Loucy (cell line): ENCODE measurements at regions not wholly inside any gene's neighbourhood (a gene's known extent, or its start where the extent isn't known, plus 50 kb on each side); places are given as distances from the start of the nearest gene placed in this dataset.

Experiments
- H2AFZ ChIP-seq: fragments of 200-600 bp; sonication (generic); 2 replicates; pipeline ENCODE4 v1.6.0; 2016; ENCODE audit warnings: antibody characterized with exemption, mild to moderate bottlenecking, low read length, moderate library complexity
- H3F3A ChIP-seq: fragments of 200-600 bp; 2 replicates; pipeline ENCODE4 v1.6.0; 2016; ENCODE audit warnings: antibody characterized with exemption, low read depth, mild to moderate bottlenecking
- H3K27me3 ChIP-seq: fragments of 200-600 bp; sonication (generic); 2 replicates; pipeline ENCODE4 v1.6.1; 2014; ENCODE audit warnings: low read length, mild to moderate bottlenecking; ENCODE audit not compliant: insufficient read depth, poor library complexity, severe bottlenecking
- H3K36me3 ChIP-seq: fragments of 200-600 bp; sonication (generic); 2 replicates; pipeline ENCODE4 v1.6.1; 2016; ENCODE audit warnings: low read length; ENCODE audit not compliant: insufficient read depth
- H3K4me1 ChIP-seq: fragments of 200-600 bp; sonication (generic); 2 replicates; pipeline ENCODE4 v1.5.1; 2014; ENCODE audit warnings: low read length, mild to moderate bottlenecking; ENCODE audit not compliant: insufficient read depth, poor library complexity, severe bottlenecking
- H3K4me2 ChIP-seq: fragments of 200-600 bp; sonication (generic); 2 replicates; pipeline ENCODE4 v1.6.0; 2014; ENCODE audit warnings: antibody characterized with exemption, low read length, low read depth, mild to moderate bottlenecking; ENCODE audit not compliant: poor library complexity, severe bottlenecking
- H3K4me3 ChIP-seq: fragments of 200-600 bp; sonication (generic); 2 replicates; pipeline ENCODE4 v1.5.1; 2014; ENCODE audit warnings: low read length, mild to moderate bottlenecking, mixed read lengths; ENCODE audit not compliant: poor library complexity, severe bottlenecking
- H3K79me2 ChIP-seq: fragments of 200-600 bp; sonication (generic); 2 replicates; pipeline ENCODE4 v1.6.1; 2014; ENCODE audit warnings: low read length; ENCODE audit not compliant: insufficient read depth
- H3K9ac ChIP-seq: fragments of 200-600 bp; sonication (generic); 2 replicates; pipeline ENCODE4 v1.6.0; 2014; ENCODE audit warnings: mild to moderate bottlenecking, low read depth, low read length, moderate library complexity; ENCODE audit not compliant: poor library complexity, severe bottlenecking
- H3K9me2 ChIP-seq: fragments of 200-600 bp; sonication (generic); replicated peaks from 2 replicates; pipeline ENCODE4 v1.6.1; 2016; ENCODE audit warnings: low read depth, low read length, mixed read lengths
- H3K9me3 ChIP-seq: fragments of 200-600 bp; sonication (generic); 2 replicates; pipeline ENCODE4 v1.6.1; 2014; ENCODE audit warnings: mild to moderate bottlenecking, antibody characterized with exemption, low read length, low read depth; ENCODE audit not compliant: insufficient read depth
- H4K20me1 ChIP-seq: fragments of 200-600 bp; sonication (generic); 2 replicates; pipeline ENCODE4 v1.6.0; 2014; ENCODE audit warnings: antibody characterized with exemption, low read length, mild to moderate bottlenecking; ENCODE audit not compliant: insufficient read depth, poor library complexity, severe bottlenecking
- CTCF ChIP-seq: fragments of 200-600 bp; sonication (generic); conservative IDR thresholded peaks from 2 replicates; pipeline ENCODE4 v1.5.1; 2014; ENCODE audit warnings: mild to moderate bottlenecking, antibody characterized with exemption, low read length
- EZH2phosphoT487 ChIP-seq: fragments of 200-600 bp; IDR thresholded peaks from 2 replicates; pipeline ENCODE4 v1.6.1; 2018; ENCODE audit warnings: antibody characterized with exemption, mild to moderate bottlenecking, moderate library complexity, borderline replicate concordance

DNA sequence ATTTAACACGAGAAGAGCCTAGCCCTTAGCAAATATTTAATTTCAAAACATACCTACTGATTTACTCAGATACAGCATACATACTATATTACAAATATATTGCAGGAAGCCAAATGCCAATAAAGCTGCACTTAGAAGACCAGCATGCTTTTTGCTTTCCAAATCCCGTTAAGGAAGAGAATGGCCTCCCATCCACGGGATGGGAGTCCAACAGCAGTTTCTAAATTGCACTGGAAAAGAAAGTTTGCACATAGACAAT, 156.3 kb upstream of the FOXN3 start:
- no peaks in the 10 kb centered on the region for H3K9me3 ChIP-seq
- H3K4me3 ChIP-seq, result no peak overlapping the region
- H4K20me1 ChIP-seq, result peaks cover 3% of the 10 kb centered on the region
- TF ChIP-seq EZH2phosphoT487 (no peak), CTCF (no peak)
- H3K4me1 ChIP-seq, result peaks cover 9% of the 10 kb centered on the region
- no peaks in the 10 kb centered on the region for H3K9me2 ChIP-seq
- H3K27me3 ChIP-seq, result no peaks in the 10 kb centered on the region
- H2AFZ ChIP-seq, result no peak overlapping the region
- peaks cover 3% of the 10 kb centered on the region; the same call in 1 of the 2 replicates for H3K36me3 ChIP-seq
- H3F3A ChIP-seq, result no peaks in the 10 kb centered on the region
- H3K79me2 ChIP-seq, result peaks cover 50% of the 10 kb centered on the region
- no peak overlapping the region for H3K4me2 ChIP-seq
- H3K9ac ChIP-seq, result no peak overlapping the region

DNA sequence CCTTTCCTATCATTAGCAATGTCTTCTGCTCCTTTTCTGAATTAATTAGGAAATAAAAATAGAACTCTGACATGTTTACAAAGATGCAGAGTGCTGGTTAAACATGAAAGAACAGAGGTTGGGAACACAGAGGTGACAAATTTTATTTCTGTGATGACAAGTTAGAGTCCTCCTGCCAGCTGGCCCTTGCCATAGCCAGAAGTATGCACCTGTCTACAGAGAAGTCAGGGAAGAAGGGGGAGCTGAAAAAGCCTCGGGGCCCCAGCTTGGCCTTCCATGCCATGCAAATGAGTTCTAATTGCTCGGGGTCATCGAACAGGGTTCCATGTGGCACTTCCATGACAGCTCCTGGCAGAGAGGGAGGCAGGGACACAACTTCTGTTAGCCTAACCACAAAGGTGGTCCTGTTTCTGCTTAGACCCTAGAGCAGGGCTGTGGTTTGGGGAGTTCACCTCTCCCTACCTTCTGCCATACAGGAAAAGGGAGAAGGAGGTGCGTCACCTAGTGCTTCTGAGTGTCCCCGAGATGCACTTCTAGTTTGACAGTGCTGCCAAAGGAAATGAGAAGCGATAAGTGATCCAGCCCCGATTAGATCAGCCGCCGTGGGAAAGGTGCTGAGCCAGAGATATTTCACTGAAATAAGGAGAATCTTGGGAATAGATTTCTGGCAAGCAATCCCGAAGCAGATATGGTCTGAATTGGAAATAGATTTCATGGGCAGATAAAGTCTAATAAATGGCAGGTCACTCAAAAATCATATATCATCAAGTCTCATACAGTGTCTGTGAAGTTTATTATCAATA, 155.8 kb upstream of the FOXN3 start:
- H2AFZ ChIP-seq, result no peak overlapping the region
- no peak for TF ChIP-seq CTCF
- TF ChIP-seq EZH2phosphoT487, result no peak
- no peaks in the 10 kb centered on the region for H3K9me2 ChIP-seq
- no peaks in the 10 kb centered on the region for H3K27me3 ChIP-seq
- no peak overlapping the region for H3K9ac ChIP-seq
- H3K79me2 ChIP-seq, result peaks cover 55% of the 10 kb centered on the region
- peaks cover 3% of the 10 kb centered on the region for H4K20me1 ChIP-seq
- H3K4me1 ChIP-seq, result peaks cover 9% of the 10 kb centered on the region
- H3F3A ChIP-seq, result no peaks in the 10 kb centered on the region
- H3K9me3 ChIP-seq, result no peaks in the 10 kb centered on the region
- H3K36me3 ChIP-seq, result peaks cover 3% of the 10 kb centered on the region; the same call in 1 of the 2 replicates
- no peak overlapping the region for H3K4me3 ChIP-seq
- no peak overlapping the region for H3K4me2 ChIP-seq

DNA sequence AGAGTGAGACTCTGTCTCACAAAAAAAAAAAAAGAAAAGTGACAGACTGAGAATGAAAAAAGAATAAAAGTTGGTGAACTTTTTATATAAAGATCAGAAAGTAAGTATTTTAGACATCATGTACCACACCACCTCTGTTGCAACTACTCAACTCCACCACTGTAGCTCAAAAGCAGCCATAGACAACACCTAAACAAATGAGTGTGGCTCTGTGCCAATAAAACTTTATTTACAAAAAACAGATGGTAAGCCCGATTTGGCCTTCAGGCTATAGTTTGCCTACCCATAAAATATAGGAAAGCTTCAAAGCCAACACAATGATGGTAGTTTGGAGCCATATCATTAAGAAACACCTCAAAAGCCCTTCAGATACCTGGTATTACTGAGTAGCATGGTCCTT, 154.5 kb upstream of the FOXN3 start:
- Histone ChIP-seq H3K9ac (no peak overlapping the region), H3K4me3 (no peak overlapping the region), H2AFZ (no peak overlapping the region), H3K36me3 (0 out of 2 replicates have a peak, but pooled peaks cover 3% of the 10 kb centered on the region), H3K9me3 (no peaks in the 10 kb centered on the region), H3F3A (no peaks in the 10 kb centered on the region), H4K20me1 (peaks cover 3% of the 10 kb centered on the region), H3K27me3 (no peaks in the 10 kb centered on the region), H3K4me2 (no peak overlapping the region), H3K4me1 (peaks cover 9% of the 10 kb centered on the region), H3K79me2 (peaks cover 51% of the 10 kb centered on the region), H3K9me2 (no peaks in the 10 kb centered on the region)
- TF ChIP-seq CTCF (no peak), EZH2phosphoT487 (no peak)
